ENCODE measurements at regions not wholly inside any gene's neighbourhood (a gene's known extent, or its start where the extent isn't known, plus 50 kb on each side); places are given as distances from the start of the nearest gene placed in this dataset.

DNA sequence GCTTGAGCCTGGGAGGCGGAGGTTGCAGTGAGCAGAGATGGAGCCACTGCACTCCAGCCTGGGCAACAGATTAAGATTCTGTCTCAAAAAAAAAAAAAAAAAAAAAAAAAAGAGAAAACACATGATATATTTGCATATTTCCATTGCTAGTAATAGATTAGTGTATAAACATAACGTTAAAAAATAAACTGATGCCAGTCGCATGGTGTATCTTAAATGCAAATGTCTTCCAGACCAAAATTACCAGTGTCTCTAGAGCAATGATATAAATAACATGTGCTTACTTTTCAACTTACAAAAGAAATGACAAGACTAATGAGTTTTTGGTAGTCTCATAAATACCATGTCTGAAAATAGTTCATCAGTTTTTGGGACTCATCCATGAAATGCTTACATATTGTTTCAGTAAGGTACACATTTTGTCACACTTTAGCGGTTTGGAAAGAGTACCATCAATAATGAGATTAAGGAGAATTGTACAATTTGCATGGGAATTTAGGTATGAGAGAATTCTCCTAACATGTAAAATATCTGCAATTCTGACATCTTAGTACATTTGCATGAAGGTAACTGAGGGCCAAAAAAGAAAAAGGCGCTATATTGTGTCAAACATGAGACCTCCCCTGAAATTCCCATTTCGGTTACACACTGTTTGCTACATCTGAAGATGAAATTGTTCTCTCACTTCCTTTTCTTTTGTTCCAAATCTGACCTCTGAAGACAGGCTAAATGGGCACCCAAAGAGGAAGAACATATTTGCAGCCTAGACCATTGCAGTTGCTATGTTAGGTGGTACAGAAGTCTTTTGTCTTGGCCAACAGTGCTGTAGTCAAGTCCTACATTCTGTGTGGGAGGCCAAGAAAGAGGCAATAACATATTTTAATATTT, 51.5 kb upstream of the PIP4K2A start:
- DNase-seq = no peak

DNA sequence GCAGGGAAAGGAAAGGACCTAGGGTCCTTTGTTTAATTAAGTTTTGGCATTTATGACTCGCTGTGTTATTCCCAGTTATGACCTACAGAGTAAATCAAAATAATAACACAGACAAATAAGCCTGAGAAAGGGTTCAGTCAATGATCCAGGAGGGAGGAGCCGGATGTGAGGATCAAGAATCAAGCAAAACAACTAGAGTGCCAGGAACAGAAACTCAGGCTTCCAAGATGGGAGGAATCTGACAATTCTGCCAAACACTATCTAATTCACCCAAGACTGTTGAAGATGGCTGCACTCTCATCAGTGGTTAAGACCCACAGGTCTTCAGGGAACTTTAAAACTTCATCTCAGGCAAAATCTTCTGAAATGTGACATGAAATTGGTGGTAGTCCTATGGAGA, 50.3 kb upstream of the PIP4K2A start:
- DNase-seq = no peak
